GM12874 (cell line): ENCODE measurements at regions not wholly inside any gene's neighbourhood (a gene's known extent, or its start where the extent isn't known, plus 50 kb on each side); places are given as distances from the start of the nearest gene placed in this dataset.

ENCODE experiments used
- CTCF ChIP-seq: IDR thresholded peaks from 2 replicates; pipeline ENCODE4 v1.5.1; 2011; ENCODE audit warnings: low read depth, mild to moderate bottlenecking, control low read depth, low read length, moderate library complexity; ENCODE audit not compliant: insufficient read depth

DNA sequence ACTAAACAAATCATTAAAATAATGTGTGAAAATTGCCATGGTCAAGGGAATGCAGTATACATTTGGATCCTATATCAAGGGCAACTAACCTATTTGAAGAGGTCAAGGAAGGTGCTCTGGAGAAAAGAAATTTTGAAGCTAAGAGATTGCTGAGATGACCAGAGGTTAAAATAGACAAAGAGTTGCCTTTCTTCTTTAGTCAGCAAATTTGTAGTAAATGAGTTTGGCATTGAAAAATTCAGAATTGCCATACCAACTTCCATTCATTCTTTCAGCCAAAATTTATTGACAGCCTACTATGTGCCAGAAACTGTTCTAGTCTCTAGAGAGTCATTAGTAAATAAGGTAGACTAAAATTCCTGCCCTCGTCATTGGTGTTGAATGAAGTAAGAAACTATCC is 396.2 kb downstream of the BCL11A start:
- no peak for TF ChIP-seq CTCF

- TF ChIP-seq CTCF = no peak
These were observed 399.3 kb downstream of the BCL11A start for GRCh38 chr2:60154142-60154541.

DNA sequence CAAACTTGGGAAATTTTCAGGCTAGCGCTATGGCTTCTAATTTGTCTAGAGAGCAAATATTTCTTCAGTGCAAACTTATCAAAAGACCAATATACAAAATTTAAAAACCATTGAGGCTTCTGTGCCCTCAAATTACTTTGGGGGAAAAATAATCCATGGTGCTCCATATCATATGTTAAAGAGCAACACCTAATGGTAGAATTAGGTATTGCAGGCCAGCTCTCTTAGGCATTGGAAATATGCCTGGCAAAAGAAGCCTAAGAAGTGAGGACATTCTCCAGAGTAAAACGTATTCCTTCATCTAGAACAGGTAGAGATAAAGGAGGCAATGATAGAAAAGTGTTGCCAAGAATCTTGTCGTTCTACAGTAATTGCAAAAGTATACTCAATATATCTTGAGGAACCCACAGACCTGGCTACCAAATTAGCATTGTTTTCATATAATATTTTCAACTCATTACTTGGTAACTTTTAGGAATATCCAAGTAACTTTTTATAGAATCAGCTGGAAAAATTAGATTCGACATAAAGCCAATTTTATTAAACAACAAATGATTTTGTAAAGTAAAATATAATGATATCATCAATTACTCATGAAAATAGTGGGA is 401.1 kb downstream of the BCL11A start:
- peak; percentile 63; the same call in 1 of the 2 replicates for TF ChIP-seq CTCF

DNA sequence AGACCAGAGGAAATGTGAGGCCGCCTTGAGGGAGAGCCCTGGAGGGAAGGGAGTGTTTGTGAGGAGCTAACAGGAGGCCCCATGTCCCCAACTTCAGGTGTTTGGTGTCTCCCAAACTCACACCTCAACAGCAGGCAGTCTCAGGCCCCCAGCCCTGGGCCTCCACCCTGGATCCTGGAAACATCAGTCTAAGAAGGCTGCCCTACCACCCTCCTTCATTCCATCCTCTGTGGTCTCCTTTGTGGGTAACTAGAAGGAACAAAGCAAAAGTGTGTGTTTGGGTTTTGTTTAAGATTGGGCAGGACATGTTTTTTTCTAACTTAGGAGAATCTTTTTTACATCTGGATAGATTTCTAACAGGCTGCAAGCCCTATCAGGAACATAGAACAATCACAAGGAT is 404.3 kb downstream of the BCL11A start:
- TF ChIP-seq CTCF = no peak

DNA sequence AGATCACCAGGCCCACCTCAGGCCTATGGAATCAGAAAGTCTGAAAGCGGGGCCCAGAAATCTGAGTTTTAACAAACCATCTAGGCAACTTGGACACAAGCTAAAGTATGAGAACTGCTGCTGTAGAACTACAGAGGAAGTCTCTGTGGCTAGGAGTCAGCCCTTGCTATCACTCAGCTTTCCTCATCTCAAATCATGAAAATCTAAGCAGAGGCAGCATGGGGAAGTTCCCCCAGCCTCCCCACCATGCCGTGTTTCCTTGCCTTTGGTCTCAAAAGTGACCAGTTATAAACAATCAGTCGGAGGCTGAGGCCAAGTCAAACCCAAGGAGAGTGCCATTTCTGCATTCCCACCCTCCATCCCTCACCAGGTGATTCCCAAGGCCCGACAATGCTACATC is 404.7 kb downstream of the BCL11A start:
- no peak for TF ChIP-seq CTCF

DNA sequence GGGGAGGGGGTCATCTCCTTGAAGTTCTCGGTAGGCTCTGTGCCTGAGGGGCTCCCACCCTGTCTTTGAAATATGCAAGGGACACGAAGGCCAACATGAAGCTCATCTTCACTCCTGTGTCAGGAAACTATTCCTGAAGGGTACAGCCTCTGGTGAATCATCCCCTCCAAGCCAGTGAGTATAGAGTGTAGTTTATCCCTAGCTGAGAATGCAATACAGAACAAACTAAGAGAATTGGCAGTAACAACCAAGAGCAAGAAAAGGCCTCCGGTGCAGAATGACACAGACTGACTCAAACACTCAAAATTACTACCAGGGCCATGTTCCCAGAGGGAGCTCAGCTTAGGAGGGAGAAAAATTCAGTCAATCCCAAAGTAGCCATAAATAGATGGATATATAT is 413.3 kb downstream of the BCL11A start:
- no peak for TF ChIP-seq CTCF

- TF ChIP-seq CTCF = no peak
These were observed 416.5 kb downstream of the BCL11A start for GRCh38 chr2:60136913-60137312.
